Astrocyte of the cerebellum (primary cell): ENCODE measurements at regions not wholly inside any gene's neighbourhood (a gene's known extent, or its start where the extent isn't known, plus 50 kb on each side); places are given as distances from the start of the nearest gene placed in this dataset.

ENCODE experiments used
- DNase-seq: peaks from one replicate; pipeline ENCODE4 v3.0.0-alpha.2; 2011; ENCODE audit warnings: low read depth
- H3K4me3 ChIP-seq: 2 replicates; pipeline ENCODE4 v1.5.1; 2011; ENCODE audit warnings: mild to moderate bottlenecking, low read depth, low read length, moderate library complexity
- CTCF ChIP-seq: IDR thresholded peaks from 2 replicates; pipeline ENCODE4 v1.5.1; 2012; ENCODE audit warnings: low read length, low read depth, moderate library complexity, mild to moderate bottlenecking; ENCODE audit errors: missing control alignments
- in situ Hi-C: cut with HindIII; loops from 2 replicates; pipeline ENCODE4 v1.10.0; 2017; ENCODE audit warnings: low sequenced_read_pairs

GRCh38 chr6:4396044-4396443 lies 260.7 kb upstream of the ECI2 start:
- H3K4me3 ChIP-seq: no peak overlapping the region
- DNase-seq: no peak
- in situ Hi-C loops: no loop called here
- no peak for TF ChIP-seq CTCF

DNA sequence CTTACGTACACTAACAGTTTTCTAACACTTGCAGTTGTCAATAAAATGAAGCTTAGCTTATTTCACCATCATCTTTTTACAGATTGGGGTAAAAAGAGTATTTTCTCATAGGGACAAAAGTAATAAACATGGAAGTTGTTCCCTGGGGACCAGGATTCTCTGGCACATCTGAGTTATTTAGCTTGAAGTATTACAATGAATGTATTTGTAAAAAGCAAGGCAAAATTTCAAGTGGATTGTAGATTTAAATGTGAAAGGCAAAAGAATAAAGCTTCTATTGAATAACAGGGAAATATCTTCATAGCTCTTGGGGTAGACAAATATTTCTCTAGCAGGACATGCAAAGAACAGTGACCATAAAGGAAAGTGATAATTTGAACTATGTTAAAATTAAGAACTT lies 260.0 kb upstream of the ECI2 start:
- in situ Hi-C loops: no loop called here
- TF ChIP-seq CTCF: no peak
- no peak overlapping the region for H3K4me3 ChIP-seq
- no peak for DNase-seq

DNA sequence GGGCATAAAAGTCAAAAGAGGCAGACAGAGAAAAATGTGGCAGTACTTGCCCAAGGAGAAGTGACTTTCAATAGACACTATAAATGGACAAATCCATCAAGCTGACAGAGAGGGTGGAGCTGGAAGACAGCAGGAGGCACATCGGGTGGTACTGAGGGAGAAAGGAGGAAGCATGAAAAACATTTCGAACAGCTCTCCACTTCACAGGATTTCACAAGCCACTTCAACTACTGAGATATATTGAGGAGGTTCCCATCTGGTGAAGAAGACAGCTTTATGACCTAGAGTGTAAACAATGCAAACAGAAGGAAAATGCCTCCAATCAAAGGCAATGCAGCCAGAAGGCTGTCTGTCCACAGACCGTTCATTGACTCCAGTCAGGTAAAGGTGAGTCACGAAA lies 259.4 kb upstream of the ECI2 start:
- no peak for DNase-seq
- no peak overlapping the region for H3K4me3 ChIP-seq
- in situ Hi-C loops: no loop called here
- TF ChIP-seq CTCF: no peak

DNA sequence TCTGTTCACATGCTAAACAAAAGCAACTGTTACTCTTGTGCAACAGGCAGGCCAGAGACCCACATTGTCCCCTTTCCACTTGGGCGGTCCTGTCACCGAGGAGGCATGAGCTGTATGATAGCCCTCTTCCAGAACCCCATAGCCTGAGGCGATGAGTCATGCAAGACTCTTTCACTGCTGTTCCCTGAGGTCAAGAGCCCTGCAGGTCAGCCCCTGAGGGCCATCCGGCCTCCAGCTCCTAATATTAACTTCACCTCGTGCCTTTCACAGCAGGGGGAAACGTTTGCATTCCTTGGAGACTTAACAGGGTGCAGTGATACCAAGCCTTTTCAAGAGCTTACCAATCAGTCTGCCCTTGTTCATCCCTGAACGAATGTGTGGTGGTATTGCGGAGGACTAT lies 253.3 kb upstream of the ECI2 start:
- H3K4me3 ChIP-seq: no peak overlapping the region
- DNase-seq: no peak
- TF ChIP-seq CTCF: no peak
- in situ Hi-C loops: no loop called here

GRCh38 chr6:4384656-4385055 lies 249.3 kb upstream of the ECI2 start:
- no peak for TF ChIP-seq CTCF
- no peak overlapping the region for H3K4me3 ChIP-seq
- in situ Hi-C loops: no loop called here
- DNase-seq: no peak

- no peak for DNase-seq
- in situ Hi-C loops: no loop called here
- no peak for TF ChIP-seq CTCF
- no peak overlapping the region for H3K4me3 ChIP-seq
These were observed 248.7 kb upstream of the ECI2 start for GRCh38 chr6:4383910-4384638.
